ENCODE measurements at regions not wholly inside any gene's neighbourhood (a gene's known extent, or its start where the extent isn't known, plus 50 kb on each side); places are given as distances from the start of the nearest gene placed in this dataset.

DNA sequence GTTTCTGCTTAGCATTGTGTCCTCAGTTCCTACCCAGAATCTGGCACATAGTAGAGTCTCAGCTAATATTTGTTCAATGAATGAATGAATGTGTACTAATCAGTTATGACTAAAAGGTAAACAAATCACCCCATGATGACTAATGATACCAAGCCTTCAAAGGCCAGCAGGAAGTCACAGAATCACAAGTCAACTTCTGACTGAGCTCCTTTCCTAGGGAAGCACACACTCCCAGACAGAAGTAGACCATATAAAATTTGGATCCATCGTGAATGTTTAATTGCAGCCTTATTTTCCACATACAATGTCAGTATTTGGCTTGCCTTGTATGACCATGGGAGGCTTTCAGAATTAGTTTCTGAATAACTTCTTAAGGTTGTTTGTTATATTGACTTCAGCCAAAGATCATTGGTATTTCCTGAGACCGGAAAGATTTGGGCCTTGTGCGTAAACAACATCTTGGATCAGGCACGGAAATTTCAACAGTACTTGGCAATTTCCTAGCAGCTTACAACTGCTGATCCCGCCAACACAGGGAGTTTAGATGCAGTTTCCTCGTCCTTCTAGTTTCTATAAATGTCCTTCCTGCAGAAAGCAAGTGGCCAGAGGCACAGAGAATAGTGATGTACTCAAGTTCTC lies 185.9 kb upstream of the ATP1B1 start:
- DNase-seq (ENCODE audit: low read depth), result peak; percentile 97
- FAIRE-seq, result no peak
- Histone ChIP-seq H3K36me3 (ENCODE audit: control insufficient read depth, insufficient read depth, low read length) (no peaks in the 10 kb centered on the region), H3K27me3 (ENCODE audit: control insufficient read depth, insufficient read depth, low read length) (no peaks in the 10 kb centered on the region), H3K4me3 (ENCODE audit: low read depth, low read length) (no peak overlapping the region)
- TF ChIP-seq, protein P1, sequence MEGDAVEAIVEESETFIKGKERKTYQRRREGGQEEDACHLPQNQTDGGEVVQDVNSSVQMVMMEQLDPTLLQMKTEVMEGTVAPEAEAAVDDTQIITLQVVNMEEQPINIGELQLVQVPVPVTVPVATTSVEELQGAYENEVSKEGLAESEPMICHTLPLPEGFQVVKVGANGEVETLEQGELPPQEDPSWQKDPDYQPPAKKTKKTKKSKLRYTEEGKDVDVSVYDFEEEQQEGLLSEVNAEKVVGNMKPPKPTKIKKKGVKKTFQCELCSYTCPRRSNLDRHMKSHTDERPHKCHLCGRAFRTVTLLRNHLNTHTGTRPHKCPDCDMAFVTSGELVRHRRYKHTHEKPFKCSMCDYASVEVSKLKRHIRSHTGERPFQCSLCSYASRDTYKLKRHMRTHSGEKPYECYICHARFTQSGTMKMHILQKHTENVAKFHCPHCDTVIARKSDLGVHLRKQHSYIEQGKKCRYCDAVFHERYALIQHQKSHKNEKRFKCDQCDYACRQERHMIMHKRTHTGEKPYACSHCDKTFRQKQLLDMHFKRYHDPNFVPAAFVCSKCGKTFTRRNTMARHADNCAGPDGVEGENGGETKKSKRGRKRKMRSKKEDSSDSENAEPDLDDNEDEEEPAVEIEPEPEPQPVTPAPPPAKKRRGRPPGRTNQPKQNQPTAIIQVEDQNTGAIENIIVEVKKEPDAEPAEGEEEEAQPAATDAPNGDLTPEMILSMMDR (IDR thresholded peaks at IDR 0.05; ENCODE audit: insufficient read depth, low read length, severe bottlenecking), result no peak

DNA sequence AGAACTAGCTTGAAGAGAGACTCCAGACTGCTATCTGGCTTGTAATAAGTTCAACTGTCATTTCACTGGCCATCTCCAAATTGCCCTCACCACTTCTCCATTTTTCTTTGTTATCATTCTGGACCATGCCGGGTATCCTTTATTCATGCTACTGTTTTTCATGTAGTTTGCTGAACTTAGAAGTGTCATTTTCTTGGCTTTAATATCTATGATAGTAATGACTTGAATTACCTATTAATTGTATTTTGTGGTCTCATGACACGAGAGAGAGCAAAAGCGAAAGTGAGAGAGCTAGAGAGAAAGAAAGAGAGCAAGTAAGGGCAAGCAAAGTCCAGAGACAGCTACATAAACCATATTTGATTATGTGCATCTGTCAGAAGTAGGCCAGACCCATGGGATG lies 184.9 kb upstream of the ATP1B1 start:
- DNase-seq (ENCODE audit: low read depth) (no peak), FAIRE-seq (no peak)
- TF ChIP-seq, protein P1 (IDR thresholded peaks at IDR 0.05; ENCODE audit: insufficient read depth, low read length, severe bottlenecking), result no peak
- no peaks in the 10 kb centered on the region for H3K27me3 ChIP-seq (ENCODE audit: control insufficient read depth, insufficient read depth, low read length)
- H3K36me3 ChIP-seq (ENCODE audit: control insufficient read depth, insufficient read depth, low read length), result no peaks in the 10 kb centered on the region
- no peak overlapping the region for H3K4me3 ChIP-seq (ENCODE audit: low read depth, low read length)

DNA sequence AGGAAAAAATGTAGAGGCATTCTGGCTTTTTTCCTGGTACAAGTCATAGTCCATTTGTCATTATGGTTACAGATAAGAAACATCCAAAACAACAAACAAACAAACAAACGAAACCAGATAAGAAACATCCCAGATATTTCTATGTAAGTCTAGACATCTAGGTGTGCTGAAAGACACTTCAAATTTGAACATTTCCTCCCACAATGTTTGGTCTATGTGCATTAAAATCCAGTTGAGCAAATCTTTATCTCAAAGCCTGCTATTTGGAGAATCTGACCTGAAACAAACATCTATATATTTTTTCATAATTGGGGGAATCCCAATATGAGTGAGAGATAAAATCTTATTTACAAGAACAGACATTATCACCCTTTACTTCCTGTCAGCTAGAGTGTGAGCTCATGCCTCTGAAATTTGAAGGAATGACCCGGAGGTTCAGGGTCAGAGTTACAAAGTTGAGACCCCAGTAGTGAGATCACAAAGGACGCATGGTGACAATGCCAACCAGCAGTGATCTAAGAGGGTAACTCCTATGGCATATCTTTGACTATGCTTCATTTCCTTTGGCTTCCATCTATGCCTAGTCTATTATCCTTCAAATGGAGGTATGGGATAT lies 182.9 kb upstream of the ATP1B1 start:
- Histone ChIP-seq H3K4me3 (ENCODE audit: low read depth, low read length) (no peak overlapping the region), H3K36me3 (ENCODE audit: control insufficient read depth, insufficient read depth, low read length) (no peaks in the 10 kb centered on the region), H3K27me3 (ENCODE audit: control insufficient read depth, insufficient read depth, low read length) (no peaks in the 10 kb centered on the region)
- FAIRE-seq (no peak), DNase-seq (ENCODE audit: low read depth) (no peak)
- TF ChIP-seq, protein P1 (IDR thresholded peaks at IDR 0.05; ENCODE audit: insufficient read depth, low read length, severe bottlenecking), result no peak

DNA sequence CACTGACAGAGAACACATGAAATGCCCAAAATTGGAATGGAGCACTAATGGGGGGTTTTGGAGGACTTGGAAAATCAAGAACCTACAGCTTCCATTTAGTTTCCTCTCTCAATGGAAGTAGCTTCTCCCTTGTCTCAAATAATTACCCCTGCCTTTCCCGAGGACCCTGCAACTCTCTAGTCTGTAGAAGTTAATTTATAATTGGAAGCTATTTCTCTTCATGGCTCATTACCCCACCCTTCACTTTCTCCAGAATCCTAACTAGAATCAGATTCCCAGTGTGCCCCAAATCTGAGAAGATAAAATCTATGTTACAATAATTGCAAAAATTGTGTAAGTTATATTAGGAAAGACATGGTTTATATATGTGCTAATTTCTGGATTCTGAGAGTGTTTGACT lies 181.5 kb upstream of the ATP1B1 start:
- FAIRE-seq (no peak), DNase-seq (ENCODE audit: low read depth) (no peak)
- H3K4me3 ChIP-seq (ENCODE audit: low read depth, low read length), result no peak overlapping the region
- H3K36me3 ChIP-seq (ENCODE audit: control insufficient read depth, insufficient read depth, low read length), result no peaks in the 10 kb centered on the region
- TF ChIP-seq, protein P1 (IDR thresholded peaks at IDR 0.05; ENCODE audit: insufficient read depth, low read length, severe bottlenecking), result no peak
- H3K27me3 ChIP-seq (ENCODE audit: control insufficient read depth, insufficient read depth, low read length), result no peaks in the 10 kb centered on the region

DNA sequence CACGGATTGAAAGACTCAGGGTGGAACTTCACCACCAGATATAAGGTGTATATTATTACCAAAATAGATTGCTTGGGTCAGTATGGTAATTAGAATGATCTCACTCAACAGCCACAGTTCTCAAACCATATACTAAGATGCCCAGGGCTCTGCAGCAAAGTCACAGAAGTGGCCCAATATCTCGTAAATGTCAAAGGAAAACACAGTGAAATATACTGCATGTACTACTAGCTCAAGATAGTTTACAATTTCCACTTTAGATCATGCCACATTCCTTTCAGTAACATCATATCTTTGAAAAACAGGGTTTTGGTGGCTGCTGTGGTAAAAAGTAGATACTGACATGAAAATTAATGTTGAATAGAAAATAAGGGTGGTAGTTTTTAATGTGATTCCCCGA lies 180.3 kb upstream of the ATP1B1 start:
- DNase-seq (ENCODE audit: low read depth) (no peak), FAIRE-seq (no peak)
- Histone ChIP-seq H3K36me3 (ENCODE audit: control insufficient read depth, insufficient read depth, low read length) (no peaks in the 10 kb centered on the region), H3K27me3 (ENCODE audit: control insufficient read depth, insufficient read depth, low read length) (no peaks in the 10 kb centered on the region), H3K4me3 (ENCODE audit: low read depth, low read length) (no peak overlapping the region)
- TF ChIP-seq, protein P1 (IDR thresholded peaks at IDR 0.05; ENCODE audit: insufficient read depth, low read length, severe bottlenecking), result no peak

DNA sequence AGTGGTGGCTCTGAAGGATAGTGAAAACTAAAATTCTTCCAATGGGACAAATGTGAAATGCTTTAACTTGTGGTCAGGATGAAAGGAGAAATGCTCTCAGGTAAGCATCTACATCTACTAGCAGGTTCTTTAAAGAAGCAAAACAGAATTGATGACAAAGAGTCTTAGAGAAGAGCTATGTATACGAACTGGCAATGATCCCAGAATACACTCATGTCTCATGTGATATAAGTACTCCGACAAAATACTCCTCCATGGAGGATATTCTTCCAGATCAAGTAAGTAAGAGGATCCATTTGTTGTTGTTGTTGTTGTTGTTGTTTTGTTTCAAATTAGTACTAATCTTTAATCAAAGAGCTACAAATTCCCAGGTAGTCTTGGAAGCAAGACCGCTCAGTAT lies 174.0 kb upstream of the ATP1B1 start:
- TF ChIP-seq, protein P1 (IDR thresholded peaks at IDR 0.05; ENCODE audit: insufficient read depth, low read length, severe bottlenecking), result no peak
- Histone ChIP-seq H3K27me3 (ENCODE audit: control insufficient read depth, insufficient read depth, low read length) (no peaks in the 10 kb centered on the region), H3K4me3 (ENCODE audit: low read depth, low read length) (no peak overlapping the region), H3K36me3 (ENCODE audit: control insufficient read depth, insufficient read depth, low read length) (no peaks in the 10 kb centered on the region)
- FAIRE-seq, result no peak
- DNase-seq (ENCODE audit: low read depth), result peak; percentile 83
